ENCODE measurements at regions not wholly inside any gene's neighbourhood (a gene's known extent, or its start where the extent isn't known, plus 50 kb on each side); places are given as distances from the start of the nearest gene placed in this dataset.

GRCh38 chr2:17068021-17068420 lies 402.4 kb upstream of the CYRIA start:
- WGBS, 2 experiments (ENCODE audit: insufficient coverage in 1 of 2, insufficient read length in 1 of 2): 55 to 90% methylated on average over 2 to 4 of the region's 4 CpGs
- H3K36me3 ChIP-seq (ENCODE audit: control insufficient read depth, insufficient read depth, low read length): no peaks in the 10 kb centered on the region

GRCh38 chr2:17065536-17065935 lies 399.9 kb upstream of the CYRIA start:
- no peaks in the 10 kb centered on the region for H3K4me1 ChIP-seq (ENCODE audit: control insufficient read depth, insufficient read depth, low read length)
- peaks cover 6% of the 10 kb centered on the region for H3K9me3 Mint-ChIP-seq
- H3K36me3 ChIP-seq (ENCODE audit: control insufficient read depth, insufficient read depth, low read length): no peaks in the 10 kb centered on the region
- TF ChIP-seq CTCF (conservative IDR thresholded peaks at IDR 0.05): no peak
- H3K27me3 ChIP-seq (ENCODE audit: control insufficient read depth, insufficient read depth, low read length, poor library complexity, severe bottlenecking): peaks cover 17% of the 10 kb centered on the region
- peaks cover 25% of the 10 kb centered on the region for H3K27me3 Mint-ChIP-seq (ENCODE audit: insufficient read depth)
- peaks cover 4% of the 10 kb centered on the region for H3K4me1 Mint-ChIP-seq
- peaks cover under 1% of the 10 kb centered on the region for H3K9me3 ChIP-seq (ENCODE audit: control insufficient read depth, low read length)
- H3K4me3 Mint-ChIP-seq: no peak overlapping the region
- 81 to 82% methylated on average over 6 of the region's 6 CpGs for WGBS, 2 experiments (ENCODE audit: insufficient coverage in 1 of 2, insufficient read length in 1 of 2)
- H3K27ac ChIP-seq (ENCODE audit: low read depth, low read length): no peak overlapping the region
- H3K27ac Mint-ChIP-seq: no peak overlapping the region
- no peaks in the 10 kb centered on the region for H3K36me3 Mint-ChIP-seq (ENCODE audit: low read depth)
- H3K9ac ChIP-seq (ENCODE audit: extremely low read depth, low read length, poor library complexity, severe bottlenecking): no peak overlapping the region
- DNase-seq: no peak
- H3K4me3 ChIP-seq (ENCODE audit: low read length): no peak overlapping the region

More at GRCh38 chr2:17068021-17068420, 402.4 kb upstream of the CYRIA start:
- no peak for DNase-seq
- Histone ChIP-seq H3K4me3 (ENCODE audit: low read length) (no peak overlapping the region), H3K27me3 (ENCODE audit: control insufficient read depth, insufficient read depth, low read length, poor library complexity, severe bottlenecking) (no peaks in the 10 kb centered on the region), H3K9ac (ENCODE audit: extremely low read depth, low read length, poor library complexity, severe bottlenecking) (no peak overlapping the region), H3K4me1 (ENCODE audit: control insufficient read depth, insufficient read depth, low read length) (no peaks in the 10 kb centered on the region), H3K9me3 (ENCODE audit: control insufficient read depth, low read length) (peaks cover 15% of the 10 kb centered on the region), H3K27ac (ENCODE audit: low read depth, low read length) (no peak overlapping the region)
- Mint-ChIP-seq H3K36me3 (ENCODE audit: low read depth) (peaks cover 6% of the 10 kb centered on the region), H3K9me3 (peaks cover 25% of the 10 kb centered on the region), H3K27me3 (ENCODE audit: insufficient read depth) (peaks cover 11% of the 10 kb centered on the region), H3K27ac (no peak overlapping the region), H3K4me1 (no peaks in the 10 kb centered on the region), H3K4me3 (no peak overlapping the region)
- TF ChIP-seq CTCF (conservative IDR thresholded peaks at IDR 0.05): no peak

- no CpG with 5 or more reads among the region's 2 CpGs for WGBS, 2 experiments (ENCODE audit: insufficient coverage in 1 of 2, insufficient read length in 1 of 2)
- no peaks in the 10 kb centered on the region for H3K36me3 Mint-ChIP-seq (ENCODE audit: low read depth)
- Histone ChIP-seq H3K4me1 (ENCODE audit: control insufficient read depth, insufficient read depth, low read length) (peaks cover 13% of the 10 kb centered on the region), H3K4me3 (ENCODE audit: low read length) (no peak overlapping the region), H3K27me3 (ENCODE audit: control insufficient read depth, insufficient read depth, low read length, poor library complexity, severe bottlenecking) (peaks cover 56% of the 10 kb centered on the region), H3K9me3 (ENCODE audit: control insufficient read depth, low read length) (no peaks in the 10 kb centered on the region), H3K9ac (ENCODE audit: extremely low read depth, low read length, poor library complexity, severe bottlenecking) (no peak overlapping the region), H3K27ac (ENCODE audit: low read depth, low read length) (no peak overlapping the region), H3K36me3 (ENCODE audit: control insufficient read depth, insufficient read depth, low read length) (no peaks in the 10 kb centered on the region)
- H3K4me3 Mint-ChIP-seq: no peak overlapping the region
- DNase-seq: no peak
- H3K4me1 Mint-ChIP-seq: peaks cover 37% of the 10 kb centered on the region
- no peaks in the 10 kb centered on the region for H3K9me3 Mint-ChIP-seq
- no peak overlapping the region for H3K27ac Mint-ChIP-seq
- H3K27me3 Mint-ChIP-seq (ENCODE audit: insufficient read depth): peaks cover 67% of the 10 kb centered on the region
- TF ChIP-seq CTCF (conservative IDR thresholded peaks at IDR 0.05): no peak
Observed at GRCh38 chr2:17061028-17061427, 395.4 kb upstream of the CYRIA start.

Data from endodermal cell (in vitro differentiated cells).